ENCODE measurements at regions not wholly inside any gene's neighbourhood (a gene's known extent, or its start where the extent isn't known, plus 50 kb on each side); places are given as distances from the start of the nearest gene placed in this dataset.

GRCh38 chr20:16123623-16124022, 449.6 kb downstream of the KIF16B start:
- no peak for TF ChIP-seq CTCF (IDR thresholded peaks at IDR 0.05)
- no peak for TF ChIP-seq POLR2A (IDR thresholded peaks at IDR 0.05)
- TF ChIP-seq EP300 (IDR thresholded peaks at IDR 0.05), result no peak

All from gastroesophageal sphincter (tissue), 3 donors.